ENCODE measurements at regions not wholly inside any gene's neighbourhood (a gene's known extent, or its start where the extent isn't known, plus 50 kb on each side); places are given as distances from the start of the nearest gene placed in this dataset.
"Not testable (repeated sequence)": the region's sequence is repeated elsewhere in the genome, so short reads cannot be mapped to it uniquely, and the experiment has no call there.

GRCh38 chr15:22224241-22224671, 143.9 kb downstream of the OR4M2 start:
- Histone ChIP-seq H3K9me3 (no peaks in the 10 kb centered on the region), H3K27me3 (ENCODE audit: low read depth) (no peaks in the 10 kb centered on the region), H3K4me3 (no peak overlapping the region), H3K27ac (no peak overlapping the region), H3K36me3 (no peaks in the 10 kb centered on the region), H3K4me1 (no peaks in the 10 kb centered on the region)
- DNase-seq (no peak), ATAC-seq (no peak)
- TF ChIP-seq CTCF (IDR thresholded peaks at IDR 0.05): no peak
- intact Hi-C loops (cut with DNase I): no loop called here

DNA sequence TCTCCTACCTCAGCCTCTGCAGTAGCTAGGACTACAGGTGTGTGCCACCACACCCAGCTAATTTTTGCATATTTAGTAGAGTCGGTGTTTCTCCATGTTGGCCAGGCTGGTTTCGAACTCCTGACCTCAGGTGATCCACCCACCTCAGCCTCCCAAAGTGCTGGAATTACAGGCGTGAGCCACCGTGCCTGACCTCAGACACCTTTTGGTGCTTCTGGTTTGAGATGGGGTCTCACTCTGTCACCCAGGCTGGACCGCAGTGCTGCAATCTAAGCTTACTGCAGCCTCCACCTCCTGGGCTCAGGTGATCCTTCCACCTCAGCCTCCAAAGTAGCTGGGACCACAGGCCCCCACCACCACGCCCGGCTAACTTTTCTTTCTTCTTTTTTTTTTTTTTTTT, 144.6 kb downstream of the OR4M2 start:
- H3K4me1 ChIP-seq; H3K27me3 ChIP-seq (ENCODE audit: low read depth); H3K9me3 ChIP-seq; H3K27ac ChIP-seq; ATAC-seq; DNase-seq; H3K36me3 ChIP-seq; intact Hi-C loops (cut with DNase I); H3K4me3 ChIP-seq: not testable (repeated sequence)

DNA sequence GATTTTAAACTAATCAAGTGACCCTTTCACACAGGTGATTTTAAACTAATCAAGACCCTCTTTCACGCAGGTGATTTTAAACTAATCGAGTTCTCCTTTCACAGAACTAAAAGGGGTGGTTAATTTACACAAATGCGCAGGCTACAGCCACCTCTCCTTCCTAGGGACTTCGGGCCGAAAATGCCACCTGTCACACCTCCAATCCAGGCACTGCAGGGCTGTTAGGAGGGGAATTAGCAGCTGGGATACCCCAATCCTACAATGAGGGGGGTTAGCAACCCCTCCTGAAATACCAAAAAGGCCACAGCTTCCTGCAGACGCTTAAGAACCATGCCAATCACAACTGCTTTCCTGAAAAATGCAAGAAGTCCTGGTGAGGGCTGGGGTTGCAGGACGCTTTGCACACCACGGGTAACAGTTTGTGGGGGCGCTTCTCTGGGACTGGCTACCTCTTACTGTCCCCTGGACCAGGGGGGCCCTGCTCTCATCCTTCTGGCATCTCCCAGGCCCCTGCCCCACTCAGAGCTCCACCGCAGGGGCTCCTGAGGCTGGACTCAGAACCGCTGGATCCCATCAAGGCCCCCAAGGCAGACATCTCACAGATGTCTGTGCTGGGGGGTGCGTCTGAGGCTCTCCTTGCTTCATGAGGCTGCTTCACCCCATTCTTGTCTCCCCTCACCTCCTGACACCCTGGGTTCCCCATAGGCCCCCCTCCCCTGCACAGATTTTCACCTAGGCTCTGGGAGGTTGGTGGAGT, 145.9 kb downstream of the OR4M2 start:
- TF ChIP-seq CTCF (IDR thresholded peaks at IDR 0.05): no peak
- Histone ChIP-seq H3K27ac (no peak overlapping the region), H3K36me3 (no peaks in the 10 kb centered on the region), H3K9me3 (no peaks in the 10 kb centered on the region), H3K4me3 (no peak overlapping the region), H3K27me3 (ENCODE audit: low read depth) (no peaks in the 10 kb centered on the region), H3K4me1 (no peaks in the 10 kb centered on the region)
- DNase-seq (no peak), ATAC-seq (no peak)
- intact Hi-C loops (cut with DNase I): no loop called here

DNA sequence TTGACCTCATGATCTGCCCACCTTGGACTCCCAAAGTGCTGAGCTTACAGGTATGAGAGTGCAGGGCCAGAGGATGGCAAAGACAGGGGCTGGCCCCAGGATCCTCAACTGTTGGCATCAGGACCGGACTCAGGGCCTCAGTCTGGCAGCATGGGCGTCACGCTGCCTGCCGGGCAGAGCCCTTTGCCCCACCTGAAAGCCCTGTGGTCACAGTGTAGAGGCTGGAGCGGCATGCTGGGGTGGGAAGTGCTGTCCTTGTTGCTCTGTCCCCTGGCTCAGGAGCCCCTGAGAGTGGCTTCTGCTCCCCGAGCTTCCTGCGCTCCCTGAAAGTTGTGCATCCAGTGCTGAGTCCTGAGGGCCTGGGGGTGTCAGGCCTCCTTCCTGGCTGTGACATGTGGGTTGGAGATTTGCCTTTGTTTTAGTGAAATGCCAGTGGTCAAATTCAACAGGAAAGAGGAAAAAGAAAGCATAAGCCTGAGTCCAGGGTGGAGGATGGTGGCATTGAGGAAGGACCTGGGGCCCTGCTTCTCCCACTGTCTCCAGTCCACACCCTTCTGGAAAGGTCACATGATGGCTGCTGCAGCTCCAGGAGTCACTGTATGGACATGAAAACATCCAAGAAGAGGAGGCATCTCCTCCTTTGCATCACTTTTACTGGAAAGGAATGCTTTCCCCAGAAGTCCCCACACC, 147.2 kb downstream of the OR4M2 start:
- ATAC-seq: no peak
- intact Hi-C loops (cut with DNase I): no loop called here
- no peak for TF ChIP-seq CTCF (IDR thresholded peaks at IDR 0.05)
- no peaks in the 10 kb centered on the region for H3K9me3 ChIP-seq
- no peaks in the 10 kb centered on the region for H3K36me3 ChIP-seq
- H3K27ac ChIP-seq: no peak overlapping the region
- no peaks in the 10 kb centered on the region for H3K27me3 ChIP-seq (ENCODE audit: low read depth)
- H3K4me1 ChIP-seq: no peaks in the 10 kb centered on the region
- H3K4me3 ChIP-seq: no peak overlapping the region
- DNase-seq: no peak

GRCh38 chr15:22228101-22228762, 147.9 kb downstream of the OR4M2 start:
- H3K9me3 ChIP-seq: no peaks in the 10 kb centered on the region
- DNase-seq (no peak), ATAC-seq (no peak)
- H3K36me3 ChIP-seq: no peaks in the 10 kb centered on the region
- intact Hi-C loops (cut with DNase I): no loop called here
- H3K4me1 ChIP-seq: no peaks in the 10 kb centered on the region
- no peak overlapping the region for H3K27ac ChIP-seq
- H3K27me3 ChIP-seq (ENCODE audit: low read depth): no peaks in the 10 kb centered on the region
- no peak overlapping the region for H3K4me3 ChIP-seq
- TF ChIP-seq CTCF (IDR thresholded peaks at IDR 0.05): no peak
